HG03521 (cell line): ENCODE measurements at regions not wholly inside any gene's neighbourhood (a gene's known extent, or its start where the extent isn't known, plus 50 kb on each side); places are given as distances from the start of the nearest gene placed in this dataset.

ENCODE experiments used
- ATAC-seq: cut with Tn5 transposase; IDR thresholded peaks from one replicate; pipeline ENCODE4 v1.9.1; 2021; ENCODE audit warnings: mild to moderate bottlenecking, moderate library complexity; ENCODE audit not compliant: unreplicated experiment

DNA sequence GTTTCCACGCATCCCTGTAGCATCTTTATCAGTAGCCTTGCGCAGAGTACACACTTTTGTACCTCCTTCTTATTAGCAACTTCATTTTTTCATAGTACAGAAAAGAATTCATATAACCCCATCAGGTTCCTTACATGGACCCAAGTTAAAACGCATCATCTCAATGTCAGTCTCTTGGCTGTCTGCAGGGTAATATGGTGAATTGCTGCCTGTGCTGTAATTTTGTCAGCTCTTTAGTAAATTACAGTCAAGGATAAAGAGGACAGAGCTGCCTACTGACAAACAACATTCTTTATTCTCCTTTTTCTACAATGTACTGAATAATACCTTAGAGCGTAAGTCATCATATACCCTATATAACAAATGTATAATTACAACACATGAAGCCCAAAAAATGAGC lies 222.5 kb downstream of the MRPL39 start:
- no peak for ATAC-seq

DNA sequence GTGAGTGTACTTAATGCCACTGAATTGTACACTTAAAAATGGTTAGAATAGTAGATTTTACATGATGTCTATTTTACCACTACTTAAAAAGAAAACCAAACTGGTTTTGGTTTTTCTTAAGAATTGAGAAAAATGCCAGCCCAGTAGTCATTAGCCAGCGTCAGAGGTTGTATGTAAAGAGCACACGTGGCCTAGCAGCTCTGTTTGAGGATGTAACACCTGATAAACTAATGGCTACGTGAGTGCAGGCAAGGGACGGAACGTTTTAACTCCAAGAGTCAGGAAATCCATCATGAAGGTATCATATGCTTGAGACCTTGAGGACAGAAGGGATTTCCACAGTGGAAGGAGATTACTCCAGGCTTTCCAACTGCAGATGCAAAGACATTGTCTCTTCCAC lies 223.7 kb downstream of the MRPL39 start:
- ATAC-seq, result no peak

DNA sequence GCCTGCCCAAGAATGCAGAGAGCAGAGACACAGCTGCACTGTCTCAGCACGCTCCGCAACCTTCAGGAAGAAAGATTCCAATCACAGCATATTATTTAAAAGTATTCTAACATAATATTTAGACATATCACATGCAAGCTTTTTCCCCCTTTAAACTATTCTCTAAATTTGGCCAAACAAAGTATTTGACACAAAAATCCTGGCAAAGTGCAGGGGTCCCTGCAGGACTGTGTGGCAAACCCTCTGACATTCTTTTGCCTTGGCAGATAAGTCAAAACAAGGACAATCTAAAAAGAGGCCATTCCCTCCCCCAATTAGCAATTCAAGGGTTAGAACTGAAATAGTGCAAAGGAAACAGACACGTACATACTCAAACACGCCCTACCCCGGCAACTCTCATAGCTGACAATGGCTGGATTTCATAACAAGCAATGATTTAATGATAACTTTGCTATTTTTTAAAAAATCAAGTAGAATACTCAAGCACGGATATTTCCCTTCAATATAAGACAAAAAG lies 225.3 kb downstream of the MRPL39 start:
- no peak for ATAC-seq

DNA sequence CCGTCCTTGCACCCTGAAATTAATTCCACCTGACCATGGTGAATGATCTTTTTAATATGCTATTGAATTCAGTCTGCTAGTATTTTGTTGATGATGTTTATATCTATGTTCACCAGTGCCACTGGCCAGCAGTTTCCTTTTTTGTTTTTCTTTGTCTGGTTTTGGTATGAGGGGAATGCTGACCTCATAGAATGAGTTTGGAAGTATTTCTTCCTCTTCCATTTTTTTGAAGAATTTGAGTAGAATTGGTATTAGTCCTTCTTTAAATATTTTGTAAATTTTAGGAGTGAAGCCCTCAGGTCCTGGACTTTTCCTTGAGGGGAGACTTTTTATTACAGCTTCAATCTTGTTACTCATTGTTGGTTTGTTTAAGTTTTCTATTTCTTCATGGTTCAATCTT lies 231.6 kb downstream of the MRPL39 start:
- ATAC-seq, result no peak

DNA sequence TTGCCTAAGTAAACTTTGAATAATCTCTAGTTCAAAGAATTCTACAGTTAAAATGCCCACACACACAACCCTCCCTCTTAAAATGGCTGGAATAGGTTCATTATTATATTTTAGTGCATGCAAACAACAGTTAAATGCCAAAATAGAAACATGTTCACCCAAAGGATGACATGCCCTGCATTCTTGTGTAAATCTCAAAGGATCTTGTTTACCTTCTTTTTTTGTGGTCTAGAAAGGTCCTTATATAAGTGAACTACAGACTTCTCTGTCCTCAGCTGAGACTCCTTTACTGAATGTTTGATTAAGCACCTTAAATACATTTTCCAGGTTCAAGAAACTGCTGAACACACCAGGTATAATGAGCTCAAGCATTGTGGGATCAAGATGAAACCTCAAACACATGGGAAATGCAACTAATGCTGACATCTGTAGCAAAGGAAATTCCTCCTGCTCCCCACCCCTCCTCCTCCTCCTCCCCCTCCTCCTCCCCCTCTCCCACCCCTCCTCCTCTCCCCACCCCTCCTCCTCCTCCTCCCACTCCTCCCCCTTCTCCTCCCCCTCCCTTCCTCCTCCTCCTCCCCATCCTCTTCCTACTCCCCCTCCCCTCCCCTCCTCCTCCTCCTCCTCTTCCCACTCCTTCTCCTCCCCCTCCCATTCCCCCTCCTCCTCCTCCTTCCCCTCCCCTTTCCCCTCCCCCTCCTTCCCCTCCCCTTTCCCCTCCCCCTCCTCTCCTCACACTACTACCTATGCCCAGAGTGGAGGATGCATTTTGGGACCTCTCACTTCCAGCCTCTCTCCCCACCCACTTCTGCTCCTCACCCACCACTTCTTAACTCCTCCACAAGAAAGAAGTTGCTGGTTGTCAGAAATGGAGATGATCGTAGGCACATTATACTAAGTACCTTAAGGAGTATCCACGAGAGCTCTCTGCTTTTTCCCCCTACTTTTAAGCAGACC lies 233.9 kb downstream of the MRPL39 start:
- ATAC-seq, result no peak

DNA sequence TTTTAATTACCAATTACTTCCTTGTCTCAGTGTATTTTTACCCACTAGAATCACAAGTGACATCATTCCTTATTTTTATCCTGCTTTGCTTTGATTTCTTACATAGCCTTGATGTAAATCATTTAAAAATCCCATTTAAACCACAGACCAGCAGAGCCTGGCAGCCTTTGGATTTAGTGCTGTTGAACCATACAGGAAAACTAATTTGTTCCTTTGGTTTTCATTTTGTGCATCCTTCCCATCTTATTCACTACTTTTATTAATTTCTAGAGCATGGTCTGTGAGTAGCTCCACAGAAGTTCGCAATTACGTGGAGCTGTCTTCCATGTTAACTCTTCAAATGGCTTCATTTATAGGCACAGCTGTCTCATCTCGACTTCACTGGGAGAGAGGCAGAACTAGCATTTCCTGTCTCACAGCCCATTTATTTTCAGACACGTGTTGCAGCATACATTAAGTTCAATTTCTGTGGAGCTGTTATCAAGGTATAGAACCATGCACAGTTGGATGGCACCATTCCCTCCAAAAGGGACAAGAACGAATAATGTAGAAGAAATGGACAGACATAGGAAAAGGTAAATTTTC lies 235.3 kb downstream of the MRPL39 start:
- ATAC-seq, result no peak

DNA sequence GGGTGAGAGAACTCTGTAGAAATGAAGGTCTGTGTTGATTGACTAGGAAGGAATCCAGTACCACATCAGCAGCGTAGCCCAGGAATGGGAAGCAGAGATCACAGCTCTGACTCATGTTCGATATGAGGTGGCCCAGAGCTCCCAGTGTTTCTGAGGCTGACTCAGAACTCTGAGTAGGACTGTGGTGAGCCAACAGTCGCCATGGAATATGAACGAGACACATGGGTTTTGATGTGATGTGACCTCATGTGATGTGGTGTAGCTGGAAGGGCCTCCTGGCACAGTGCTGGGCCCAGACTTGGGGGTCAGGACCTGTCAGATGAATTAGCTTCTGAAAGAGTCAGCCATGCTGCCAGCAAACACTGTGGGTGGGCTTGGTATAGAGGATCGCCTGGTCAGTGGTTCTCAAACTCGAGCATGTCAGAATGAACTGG lies 237.0 kb downstream of the MRPL39 start:
- no peak for ATAC-seq

DNA sequence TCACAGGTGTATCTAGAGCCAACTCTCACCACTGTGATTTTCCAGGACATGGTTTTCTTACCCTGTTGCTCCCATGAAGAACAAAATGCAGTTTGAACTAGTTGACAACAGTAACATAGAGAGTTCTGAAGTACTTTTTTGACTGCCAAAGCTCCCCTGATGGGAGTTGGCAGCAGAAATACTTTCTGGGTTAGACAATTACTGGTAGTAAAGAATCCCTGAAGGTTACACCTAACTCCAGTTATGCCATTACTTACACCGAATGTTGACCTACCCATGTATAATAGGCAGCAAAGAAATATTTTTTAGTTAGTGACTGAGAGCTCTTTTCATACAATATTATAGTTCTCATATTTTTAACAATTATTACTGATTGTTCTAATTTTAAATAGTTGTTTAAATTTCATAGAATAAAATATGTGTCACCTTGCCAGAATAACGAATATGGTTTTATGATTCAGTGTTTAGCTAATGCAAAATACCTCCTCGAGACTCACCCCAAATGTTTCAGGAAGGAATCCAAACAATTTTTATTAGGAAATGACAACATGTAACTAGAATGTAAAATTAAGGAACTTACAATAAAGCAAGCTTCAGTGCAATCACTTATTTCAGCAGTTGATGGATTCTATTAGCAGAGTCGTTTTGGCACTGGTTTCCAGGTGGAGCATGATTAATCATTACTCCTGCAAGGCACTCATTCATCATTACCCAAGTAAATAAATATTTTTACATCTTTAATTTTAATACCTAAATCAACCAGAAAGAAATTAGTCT lies 237.6 kb downstream of the MRPL39 start:
- no peak for ATAC-seq

DNA sequence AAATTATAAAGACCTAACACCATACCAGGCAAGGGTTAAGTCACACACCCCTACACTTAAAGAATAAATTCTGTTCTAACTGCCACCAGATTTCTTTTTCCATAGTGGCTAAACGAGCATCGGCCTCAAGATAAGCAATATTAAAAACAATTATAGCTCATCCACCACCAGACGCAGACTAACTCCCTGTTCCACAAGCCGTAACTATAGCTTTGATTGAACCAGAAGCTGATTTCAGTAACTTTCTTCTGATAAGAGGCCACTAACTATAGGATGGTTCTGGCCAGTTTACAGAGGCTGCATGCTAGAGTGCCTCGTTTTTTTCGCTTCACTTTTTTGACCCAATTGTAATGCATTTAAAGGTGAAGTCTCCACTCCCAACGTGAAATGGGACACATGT lies 238.8 kb downstream of the MRPL39 start:
- no peak for ATAC-seq

DNA sequence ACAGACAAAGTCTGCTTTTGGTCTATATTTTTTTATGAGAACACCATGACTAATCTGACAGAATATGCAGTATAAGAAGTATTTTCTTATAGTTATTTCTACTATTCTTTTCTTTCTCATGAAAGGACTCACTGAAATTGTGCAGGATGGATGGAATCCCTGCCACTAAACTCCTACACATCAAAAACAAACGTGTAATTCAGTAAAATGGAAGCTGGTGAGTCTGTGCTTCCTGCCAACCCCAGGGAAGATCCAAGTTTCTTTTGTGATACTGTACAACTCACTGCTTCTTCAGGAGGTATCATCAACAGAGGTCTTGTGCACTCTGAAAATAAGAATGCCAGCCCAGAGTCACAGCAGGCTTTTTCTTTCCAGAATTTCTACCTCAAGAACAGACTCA lies 241.2 kb downstream of the MRPL39 start:
- ATAC-seq, result no peak

DNA sequence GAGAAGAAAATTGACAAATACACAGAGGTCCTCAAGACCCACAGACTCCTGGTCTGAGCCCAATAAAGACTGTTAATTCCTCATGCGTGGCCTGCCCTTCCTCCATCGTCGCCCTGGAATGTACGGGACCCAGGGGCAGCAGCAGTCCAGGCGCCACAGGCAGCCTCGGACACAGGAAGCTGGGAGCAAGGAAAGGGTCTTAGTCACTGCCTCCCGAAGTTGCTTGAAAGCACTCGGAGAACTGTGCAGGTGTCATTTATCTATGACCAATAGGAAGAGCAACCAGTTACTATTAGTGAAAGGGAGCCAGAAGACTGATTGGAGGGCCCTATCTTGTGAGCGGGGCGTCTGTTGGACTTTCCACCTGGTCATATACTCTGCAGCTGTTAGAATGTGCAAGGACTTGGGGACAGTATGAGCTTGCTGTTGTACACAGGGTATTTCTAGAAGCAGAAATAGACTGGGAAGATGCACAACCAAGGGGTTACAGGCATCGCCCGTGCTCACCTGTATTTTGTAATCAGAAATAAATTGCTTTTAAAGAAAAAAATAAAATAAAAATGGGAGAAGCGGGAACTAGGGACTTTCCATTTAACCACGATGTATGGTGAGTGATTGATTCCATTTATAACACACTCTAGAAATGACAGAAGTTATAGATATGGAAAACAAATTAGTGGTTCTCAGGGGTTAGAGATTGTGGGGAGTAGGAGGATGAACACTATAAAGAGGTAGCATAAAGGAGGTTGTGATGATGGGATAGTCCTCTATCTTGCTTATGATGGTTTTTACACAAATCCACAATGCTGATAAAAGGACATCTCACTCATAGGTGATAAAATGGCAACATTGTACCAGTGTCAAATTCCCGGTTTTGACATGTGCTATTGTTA lies 244.7 kb downstream of the MRPL39 start:
- ATAC-seq, result no peak

DNA sequence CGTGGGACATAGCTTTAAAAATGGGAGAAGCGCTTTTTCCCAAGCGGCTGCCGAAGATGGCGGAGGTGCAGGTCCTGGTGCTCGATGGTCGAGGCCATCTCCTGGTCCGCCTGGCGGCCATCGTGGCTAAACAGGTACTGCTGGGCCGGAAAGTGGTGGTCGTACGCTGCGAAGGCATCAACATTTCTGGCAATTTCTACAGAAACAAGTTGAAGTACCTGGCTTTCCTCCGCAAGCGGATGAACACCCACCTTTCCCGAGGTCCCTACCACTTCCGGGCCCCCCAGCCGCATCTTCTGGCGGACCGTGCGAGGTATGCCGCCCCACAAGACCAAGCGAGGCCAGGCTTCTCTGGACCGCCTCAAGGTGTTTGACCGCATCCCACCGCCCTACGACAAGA lies 245.5 kb downstream of the MRPL39 start:
- no peak for ATAC-seq

DNA sequence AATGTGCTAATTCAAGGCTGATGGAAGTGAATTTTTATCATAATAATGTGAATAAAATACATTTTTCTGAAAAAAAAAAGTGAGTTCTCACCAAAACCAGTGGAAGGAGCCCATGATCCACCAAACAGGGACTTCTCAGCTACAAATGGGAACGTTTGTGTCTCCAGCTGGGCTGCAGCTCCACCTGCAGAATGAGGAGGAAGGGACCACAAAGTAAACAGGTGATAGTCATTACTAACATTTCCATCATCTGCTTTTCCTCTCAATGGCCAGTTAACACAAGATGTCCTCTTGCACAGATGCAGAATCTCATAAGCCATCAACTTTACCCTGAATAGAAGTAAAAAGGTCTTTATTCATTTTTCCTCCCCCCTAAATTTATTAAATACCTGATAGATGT lies 246.2 kb downstream of the MRPL39 start:
- ATAC-seq, result no peak

DNA sequence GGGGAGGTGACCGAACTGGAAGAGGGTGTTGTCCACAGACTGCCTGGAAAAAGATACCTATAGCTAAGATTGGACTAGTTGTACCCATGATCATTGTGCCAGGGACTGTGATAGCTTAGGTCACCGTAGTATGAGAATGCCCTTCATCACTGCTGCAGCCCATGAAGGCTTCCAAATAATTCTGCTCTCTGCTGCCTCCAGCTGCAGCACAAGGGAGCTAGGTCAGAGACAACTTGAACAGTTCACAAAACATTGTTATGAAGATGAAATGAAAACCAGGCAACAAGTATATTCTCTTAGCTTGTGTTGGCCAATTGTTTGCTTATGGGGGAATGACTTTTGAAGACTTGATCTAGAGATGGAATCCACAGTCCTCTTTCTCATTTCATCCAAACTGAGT lies 246.7 kb downstream of the MRPL39 start:
- no peak for ATAC-seq

DNA sequence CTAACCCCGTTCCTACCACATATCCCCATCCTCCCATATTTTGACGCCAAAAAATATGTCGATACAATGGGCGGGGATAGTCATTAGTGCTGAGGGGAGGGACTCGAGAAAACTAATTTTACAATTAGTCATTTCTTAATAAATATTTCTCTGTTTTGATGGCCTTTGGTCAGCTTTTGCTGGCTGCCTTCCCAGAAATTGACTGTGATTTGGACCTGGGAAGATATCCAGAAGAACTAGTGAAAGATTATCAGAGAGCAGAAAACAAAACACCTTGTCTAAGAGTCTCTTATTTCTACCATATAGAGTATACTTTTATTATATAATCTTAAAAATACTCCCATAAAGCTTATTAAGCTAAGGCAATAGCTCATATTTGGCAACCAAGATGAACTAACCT lies 247.6 kb downstream of the MRPL39 start:
- ATAC-seq, result no peak

DNA sequence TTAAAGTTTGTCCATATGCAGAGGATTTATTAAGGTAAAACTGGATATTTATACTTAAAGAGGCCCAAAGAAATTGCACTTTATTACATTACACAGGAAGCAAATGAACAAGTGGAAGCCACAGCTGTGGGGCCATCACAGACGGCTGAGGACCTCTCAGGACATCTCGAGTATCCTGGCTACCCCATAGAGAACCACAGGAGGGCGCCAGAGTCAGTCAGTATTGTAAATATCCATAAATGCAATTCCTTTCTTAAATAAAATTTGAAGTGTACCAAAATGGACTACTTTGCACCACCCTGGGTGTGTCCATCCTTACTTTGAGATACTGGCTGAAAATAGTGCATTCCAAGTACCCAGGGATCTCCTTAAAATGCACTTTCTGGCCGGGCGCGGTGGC lies 257.2 kb downstream of the MRPL39 start:
- no peak for ATAC-seq

DNA sequence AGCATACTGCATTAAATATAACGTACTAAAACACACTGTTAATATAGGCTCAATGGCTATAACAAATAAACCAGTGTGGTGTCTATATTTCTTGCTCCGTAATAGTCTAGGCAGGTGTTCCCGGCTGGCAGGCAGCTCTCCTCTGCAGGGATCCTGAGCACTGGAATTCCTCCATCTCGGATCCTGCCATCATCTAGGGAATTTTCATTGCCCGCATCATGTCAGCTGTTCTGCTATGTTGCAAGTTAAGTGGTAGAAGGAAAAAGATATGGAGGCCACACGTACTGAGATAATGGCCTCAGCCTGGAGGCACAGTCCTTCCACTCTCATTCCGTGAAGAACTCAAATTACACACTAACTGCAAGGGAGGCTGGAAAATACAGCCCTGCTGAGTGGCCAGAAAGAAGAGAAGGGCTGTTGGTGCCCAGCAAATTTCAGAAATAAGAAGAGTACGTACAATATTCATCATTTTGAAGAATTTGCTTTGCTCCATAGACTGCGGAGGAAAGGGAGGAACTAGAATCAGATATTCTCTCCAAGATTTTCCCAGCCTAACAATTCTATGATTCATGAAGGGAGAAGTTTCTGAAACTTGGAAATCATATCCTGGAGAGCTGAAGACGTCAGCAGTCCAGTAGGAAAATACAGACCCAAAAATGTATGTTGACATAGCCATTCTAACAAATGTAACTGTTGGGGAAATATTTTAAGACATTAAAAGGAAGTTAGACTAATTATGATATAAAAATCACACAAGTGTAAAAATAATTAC lies 263.3 kb downstream of the MRPL39 start:
- no peak for ATAC-seq

DNA sequence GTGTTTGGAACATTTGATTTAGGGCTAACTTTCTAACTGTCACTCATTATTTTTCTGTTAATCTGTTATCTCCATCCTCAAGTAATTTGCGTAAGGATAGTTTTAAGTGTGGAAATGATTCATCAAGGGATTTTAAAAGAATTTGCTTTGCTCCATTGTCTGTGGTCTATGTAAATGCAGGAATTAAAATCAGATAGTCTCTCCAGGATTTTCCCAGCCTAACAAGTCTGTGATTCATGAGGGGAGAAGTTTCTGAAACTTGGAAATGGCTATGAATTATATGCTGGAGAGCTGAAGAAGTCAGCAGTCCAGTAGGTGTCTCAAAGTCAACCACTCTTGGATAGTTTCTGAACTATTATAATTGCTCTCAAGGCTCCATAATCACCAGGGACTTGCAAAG lies 264.5 kb downstream of the MRPL39 start:
- ATAC-seq, result no peak

DNA sequence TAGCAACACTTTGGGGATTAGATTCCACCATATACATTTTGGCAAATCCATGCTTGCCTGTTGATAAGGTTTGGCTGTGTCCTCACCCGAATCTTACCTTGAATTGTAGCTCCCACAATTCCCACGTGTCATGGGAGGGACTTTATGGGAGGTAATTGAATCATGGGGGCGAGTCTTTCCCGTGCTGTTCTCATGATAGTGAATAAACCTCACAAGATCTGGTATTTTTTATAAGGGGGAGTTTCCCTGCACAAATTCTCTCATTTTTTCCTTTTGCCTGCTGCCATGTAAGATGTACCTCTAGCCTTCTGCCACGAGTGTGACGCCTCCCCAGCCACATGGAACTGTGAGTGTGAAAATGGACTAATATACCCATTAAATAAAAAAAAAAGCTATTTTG lies 265.3 kb downstream of the MRPL39 start:
- ATAC-seq, result no peak

DNA sequence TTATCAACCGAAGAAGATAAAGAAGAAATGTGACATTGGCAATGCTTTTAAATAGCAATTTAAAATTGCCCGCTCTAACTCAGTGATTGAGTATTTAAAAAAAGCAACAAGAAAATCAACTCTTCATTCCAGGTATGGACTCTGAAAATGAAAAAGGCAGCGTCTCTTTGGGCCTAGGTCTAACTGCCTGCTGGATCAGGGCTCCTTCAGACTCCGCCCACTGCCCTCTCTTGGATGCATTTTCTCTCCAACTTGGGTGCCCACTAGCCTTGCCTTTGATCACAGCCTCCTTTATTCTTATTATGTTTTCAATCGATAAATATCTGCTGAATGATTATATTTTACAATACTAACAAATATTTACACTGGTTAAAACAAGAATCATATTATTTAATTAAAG lies 268.9 kb downstream of the MRPL39 start:
- ATAC-seq, result no peak
